ENCODE measurements at regions not wholly inside any gene's neighbourhood (a gene's known extent, or its start where the extent isn't known, plus 50 kb on each side); places are given as distances from the start of the nearest gene placed in this dataset.

DNA sequence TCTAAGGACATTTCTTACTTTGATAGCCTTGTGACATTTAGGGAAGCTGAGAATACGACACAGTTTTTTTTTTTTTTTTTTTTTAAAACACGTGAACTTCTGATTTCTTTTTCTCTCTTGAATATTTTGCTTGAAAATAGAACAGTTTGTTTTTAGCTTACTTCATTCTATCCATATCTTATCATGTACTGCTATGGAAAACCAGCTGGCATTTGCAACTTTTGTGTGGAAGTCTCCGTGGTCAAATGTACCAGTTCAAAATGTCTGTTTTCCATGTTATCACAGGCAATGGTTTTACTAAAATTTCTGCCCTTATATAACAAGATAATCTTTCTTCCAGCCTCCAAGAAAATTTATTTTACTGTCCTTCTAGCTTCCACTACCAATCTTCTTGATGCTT is 821.6 kb downstream of the DNAJB9 start:
- H3K4me3 ChIP-seq (ENCODE audit: low read depth, low read length): no peak overlapping the region
- TF ChIP-seq, protein P1, sequence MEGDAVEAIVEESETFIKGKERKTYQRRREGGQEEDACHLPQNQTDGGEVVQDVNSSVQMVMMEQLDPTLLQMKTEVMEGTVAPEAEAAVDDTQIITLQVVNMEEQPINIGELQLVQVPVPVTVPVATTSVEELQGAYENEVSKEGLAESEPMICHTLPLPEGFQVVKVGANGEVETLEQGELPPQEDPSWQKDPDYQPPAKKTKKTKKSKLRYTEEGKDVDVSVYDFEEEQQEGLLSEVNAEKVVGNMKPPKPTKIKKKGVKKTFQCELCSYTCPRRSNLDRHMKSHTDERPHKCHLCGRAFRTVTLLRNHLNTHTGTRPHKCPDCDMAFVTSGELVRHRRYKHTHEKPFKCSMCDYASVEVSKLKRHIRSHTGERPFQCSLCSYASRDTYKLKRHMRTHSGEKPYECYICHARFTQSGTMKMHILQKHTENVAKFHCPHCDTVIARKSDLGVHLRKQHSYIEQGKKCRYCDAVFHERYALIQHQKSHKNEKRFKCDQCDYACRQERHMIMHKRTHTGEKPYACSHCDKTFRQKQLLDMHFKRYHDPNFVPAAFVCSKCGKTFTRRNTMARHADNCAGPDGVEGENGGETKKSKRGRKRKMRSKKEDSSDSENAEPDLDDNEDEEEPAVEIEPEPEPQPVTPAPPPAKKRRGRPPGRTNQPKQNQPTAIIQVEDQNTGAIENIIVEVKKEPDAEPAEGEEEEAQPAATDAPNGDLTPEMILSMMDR (IDR thresholded peaks at IDR 0.05; ENCODE audit: control insufficient read depth, extremely low read depth, insufficient read depth): no peak
- DNase-seq (ENCODE audit: low read depth): no peak

DNA sequence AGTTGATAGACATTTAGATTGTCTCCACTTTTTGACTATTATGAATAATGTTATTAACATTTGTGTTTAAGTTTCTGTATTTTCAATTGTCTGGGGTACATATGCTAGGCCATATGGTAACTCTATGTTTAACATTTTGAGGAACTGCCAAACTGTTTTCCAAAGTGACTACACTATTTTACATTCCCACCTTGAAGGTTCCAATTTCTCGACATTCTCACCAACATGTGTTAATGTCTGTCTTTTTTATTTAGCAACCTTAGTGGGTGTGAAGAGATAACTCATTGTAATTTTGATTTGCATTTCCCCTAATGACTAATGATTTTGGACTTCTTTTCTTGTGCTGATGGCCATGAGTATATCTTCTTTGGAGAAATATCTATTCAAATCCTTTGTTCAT is 832.4 kb downstream of the DNAJB9 start:
- no peak overlapping the region for H3K4me3 ChIP-seq (ENCODE audit: low read depth, low read length)
- TF ChIP-seq, protein P1 (IDR thresholded peaks at IDR 0.05; ENCODE audit: control insufficient read depth, extremely low read depth, insufficient read depth): no peak
- DNase-seq (ENCODE audit: low read depth): no peak

DNA sequence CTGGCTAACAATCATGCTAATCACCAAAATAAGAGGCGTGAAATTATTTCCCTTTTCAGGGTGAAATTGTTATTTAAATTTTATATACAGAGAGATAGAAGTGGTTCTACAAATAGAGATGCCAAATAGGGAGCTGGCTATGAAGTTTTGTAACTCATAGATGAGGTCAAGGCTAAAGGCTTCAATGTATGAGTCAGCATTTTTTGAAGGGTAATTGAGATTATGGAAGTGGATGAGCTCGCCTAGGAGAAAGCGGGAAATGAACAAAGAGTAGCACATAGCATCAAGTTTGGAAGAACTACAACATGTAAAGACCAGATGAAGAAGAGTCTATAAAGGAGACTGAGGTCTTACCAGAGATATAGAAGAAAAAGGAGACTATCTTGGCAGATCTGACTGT is 838.1 kb downstream of the DNAJB9 start:
- DNase-seq (ENCODE audit: low read depth): no peak
- TF ChIP-seq, protein P1 (IDR thresholded peaks at IDR 0.05; ENCODE audit: control insufficient read depth, extremely low read depth, insufficient read depth): no peak
- H3K4me3 ChIP-seq (ENCODE audit: low read depth, low read length): no peak overlapping the region

DNA sequence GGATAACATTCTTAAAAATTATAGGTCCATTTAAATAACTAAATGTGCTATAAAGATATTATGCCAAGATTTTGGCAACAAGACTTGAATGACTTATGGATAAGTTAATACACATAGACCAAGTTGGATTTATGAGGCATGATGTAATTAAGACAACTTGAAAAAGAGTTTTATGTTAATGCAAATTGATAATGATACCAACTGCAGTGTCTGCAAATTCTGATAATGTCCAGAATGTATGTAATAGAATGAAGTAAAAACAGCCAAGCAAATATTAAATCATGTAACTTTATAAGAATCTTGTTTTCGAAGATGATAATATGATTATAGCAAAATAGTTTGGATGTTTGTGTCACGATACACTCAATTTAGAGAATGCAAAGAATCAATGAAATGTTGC is 868.3 kb downstream of the DNAJB9 start:
- H3K4me3 ChIP-seq (ENCODE audit: low read depth, low read length): no peak overlapping the region
- TF ChIP-seq, protein P1 (IDR thresholded peaks at IDR 0.05; ENCODE audit: control insufficient read depth, extremely low read depth, insufficient read depth): no peak
- no peak for DNase-seq (ENCODE audit: low read depth)

DNA sequence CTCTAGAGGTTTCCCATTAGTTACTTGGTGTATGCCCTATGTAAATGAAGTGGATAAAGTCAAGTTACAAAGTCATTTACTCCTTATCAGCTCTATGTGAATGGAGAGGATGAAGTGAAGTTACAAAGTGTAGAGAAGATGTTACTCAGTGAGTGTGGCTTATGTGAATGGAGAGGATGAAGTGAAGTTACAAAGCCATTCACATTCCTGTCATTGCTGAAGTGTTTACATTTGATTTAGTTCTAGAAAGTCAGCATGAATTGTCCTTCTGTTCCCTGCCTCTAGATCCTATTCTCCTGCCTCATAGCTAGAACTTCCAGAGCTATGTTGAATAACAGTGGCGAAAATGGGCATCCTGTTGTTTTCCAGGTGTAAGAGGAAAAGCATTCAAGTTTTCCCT is 880.1 kb downstream of the DNAJB9 start:
- DNase-seq (ENCODE audit: low read depth): no peak
- H3K4me3 ChIP-seq (ENCODE audit: low read depth, low read length): no peak overlapping the region
- TF ChIP-seq, protein P1 (IDR thresholded peaks at IDR 0.05; ENCODE audit: control insufficient read depth, extremely low read depth, insufficient read depth): no peak

DNA sequence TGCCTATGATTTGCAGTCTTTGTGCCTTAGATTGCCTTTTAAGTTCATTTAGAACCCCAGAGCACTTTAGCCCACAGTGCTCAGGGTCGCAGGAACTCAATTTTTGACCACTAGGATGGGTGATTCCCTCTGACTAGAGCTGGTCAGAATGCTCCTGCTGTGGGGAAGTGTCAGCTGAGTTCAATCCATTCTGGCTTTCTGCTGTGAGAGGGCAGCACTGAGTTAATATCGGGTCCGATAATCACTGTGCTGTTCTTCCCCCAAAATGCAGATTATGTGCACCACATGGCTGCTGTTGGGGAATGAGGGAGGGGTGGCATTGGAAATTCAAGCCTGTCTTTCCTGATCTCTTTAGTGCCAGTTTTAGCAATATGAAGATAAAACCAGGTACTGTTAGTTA is 886.4 kb downstream of the DNAJB9 start:
- TF ChIP-seq, protein P1 (IDR thresholded peaks at IDR 0.05; ENCODE audit: control insufficient read depth, extremely low read depth, insufficient read depth): peak; percentile 28
- DNase-seq (ENCODE audit: low read depth): no peak
- H3K4me3 ChIP-seq (ENCODE audit: low read depth, low read length): no peak overlapping the region

DNA sequence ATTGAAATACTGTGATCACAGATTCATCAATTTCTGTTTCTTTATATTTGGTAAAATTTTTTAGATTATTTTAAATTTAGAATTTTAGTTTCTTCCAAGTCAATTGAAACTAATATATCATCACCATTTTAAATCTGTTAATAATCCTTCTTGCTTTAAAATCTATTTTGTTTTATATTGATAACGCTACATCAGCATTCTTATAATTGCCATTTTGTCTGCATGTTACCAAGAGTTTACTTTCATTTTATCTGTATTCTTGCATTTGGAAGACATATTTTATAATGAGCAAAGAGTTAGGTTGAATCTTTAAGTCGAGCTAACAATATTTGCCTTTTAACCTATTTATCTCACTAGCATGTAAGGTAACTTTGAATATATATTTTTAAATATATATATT is 890.6 kb downstream of the DNAJB9 start:
- no peak for DNase-seq (ENCODE audit: low read depth)
- no peak overlapping the region for H3K4me3 ChIP-seq (ENCODE audit: low read depth, low read length)
- TF ChIP-seq, protein P1 (IDR thresholded peaks at IDR 0.05; ENCODE audit: control insufficient read depth, extremely low read depth, insufficient read depth): no peak
